ENCODE measurements at regions not wholly inside any gene's neighbourhood (a gene's known extent, or its start where the extent isn't known, plus 50 kb on each side); places are given as distances from the start of the nearest gene placed in this dataset.

DNA sequence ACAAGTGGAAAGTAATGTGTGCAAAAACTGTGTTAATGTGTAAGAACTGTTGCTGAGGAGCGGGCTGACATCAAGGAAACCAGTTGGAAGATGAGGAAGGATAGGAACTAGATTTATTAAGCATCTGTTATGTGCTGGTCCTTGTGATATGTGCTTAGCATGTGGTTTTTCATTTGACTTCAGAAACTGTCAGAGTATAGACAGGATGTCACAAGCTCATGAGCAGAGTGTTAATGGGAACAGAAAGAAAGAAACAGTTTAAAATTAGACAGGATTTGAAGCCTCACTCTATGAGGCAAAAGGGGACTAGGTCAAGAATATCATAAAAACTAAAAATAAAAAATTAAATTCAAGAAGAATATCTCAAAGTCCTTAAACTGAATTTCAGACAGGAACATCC lies 270.6 kb upstream of the DPPA4 start:
- no peak for TF ChIP-seq ZFX (IDR thresholded peaks at IDR 0.05)
- TF ChIP-seq, protein P1, sequence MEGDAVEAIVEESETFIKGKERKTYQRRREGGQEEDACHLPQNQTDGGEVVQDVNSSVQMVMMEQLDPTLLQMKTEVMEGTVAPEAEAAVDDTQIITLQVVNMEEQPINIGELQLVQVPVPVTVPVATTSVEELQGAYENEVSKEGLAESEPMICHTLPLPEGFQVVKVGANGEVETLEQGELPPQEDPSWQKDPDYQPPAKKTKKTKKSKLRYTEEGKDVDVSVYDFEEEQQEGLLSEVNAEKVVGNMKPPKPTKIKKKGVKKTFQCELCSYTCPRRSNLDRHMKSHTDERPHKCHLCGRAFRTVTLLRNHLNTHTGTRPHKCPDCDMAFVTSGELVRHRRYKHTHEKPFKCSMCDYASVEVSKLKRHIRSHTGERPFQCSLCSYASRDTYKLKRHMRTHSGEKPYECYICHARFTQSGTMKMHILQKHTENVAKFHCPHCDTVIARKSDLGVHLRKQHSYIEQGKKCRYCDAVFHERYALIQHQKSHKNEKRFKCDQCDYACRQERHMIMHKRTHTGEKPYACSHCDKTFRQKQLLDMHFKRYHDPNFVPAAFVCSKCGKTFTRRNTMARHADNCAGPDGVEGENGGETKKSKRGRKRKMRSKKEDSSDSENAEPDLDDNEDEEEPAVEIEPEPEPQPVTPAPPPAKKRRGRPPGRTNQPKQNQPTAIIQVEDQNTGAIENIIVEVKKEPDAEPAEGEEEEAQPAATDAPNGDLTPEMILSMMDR (conservative IDR thresholded peaks at IDR 0.05) = no peak
